Adrenal gland (tissue), 5 donors: ENCODE measurements at regions not wholly inside any gene's neighbourhood (a gene's known extent, or its start where the extent isn't known, plus 50 kb on each side); places are given as distances from the start of the nearest gene placed in this dataset.

Source experiments
- POLR2A ChIP-seq, 2 donors: fragments of 450-650 bp; IDR thresholded peaks; one replicate each; pipeline ENCODE4 v1.6.1; 2017; ENCODE audit warnings: antibody characterized with exemption in 2 of 2, mild to moderate bottlenecking in 2 of 2, moderate library complexity in 1 of 2
- TF ChIP-seq, protein P1 (sequence below), 6 experiments: fragments of 450-650 bp in 4 of 6; fragments of 200-600 bp in 2 of 6; sonication (generic) in 1 of 6; IDR thresholded peaks; 1 replicate in 5 of 6; 2 replicates in 1 of 6; pipeline versions ENCODE4 v1.5.1 to v1.8.0; 2016 to 2021; ENCODE audit warnings: antibody characterized with exemption in 6 of 6, mild to moderate bottlenecking in 2 of 6, moderate library complexity in 1 of 6
- donor health status: DM: no; HTN: no; CAD: no.

DNA sequence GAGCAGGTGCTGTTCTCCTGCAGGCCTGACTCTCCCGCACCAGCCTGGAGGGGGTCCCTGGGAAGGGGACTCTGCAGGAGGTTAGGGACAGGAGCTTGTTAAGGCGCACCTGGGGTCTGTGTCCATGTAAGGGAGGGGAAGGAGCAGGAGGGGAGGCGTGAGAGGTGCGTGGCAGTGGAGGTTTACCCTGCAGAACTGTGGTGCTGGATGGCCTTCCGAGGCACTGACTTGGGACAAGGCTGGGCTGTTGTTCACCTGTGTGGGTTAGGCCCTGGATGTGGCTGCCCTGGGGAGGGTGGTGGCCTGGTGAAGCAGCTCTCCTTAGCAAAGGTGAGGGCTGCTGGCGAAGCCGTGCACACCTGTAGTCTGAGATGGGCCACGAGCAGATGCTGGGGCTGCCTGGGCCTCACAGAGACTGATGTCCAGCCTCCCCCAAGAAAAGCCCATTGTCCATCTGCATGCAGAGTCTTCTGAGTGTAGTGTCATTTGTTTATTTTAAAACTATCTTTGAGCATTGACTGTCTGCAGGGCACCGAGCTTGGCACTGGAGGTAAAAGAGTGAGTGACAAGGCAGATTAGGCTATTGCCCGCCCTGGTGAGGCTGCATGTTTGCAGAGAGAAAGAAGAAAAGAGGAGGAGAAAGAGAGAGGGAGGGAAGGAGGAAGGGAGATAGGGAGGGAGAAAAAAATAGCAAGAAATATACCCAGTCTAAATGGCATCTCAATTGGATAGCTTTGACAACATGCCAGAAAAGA lies 225.3 kb downstream of the GLRX3 start:
- TF ChIP-seq, protein P1, sequence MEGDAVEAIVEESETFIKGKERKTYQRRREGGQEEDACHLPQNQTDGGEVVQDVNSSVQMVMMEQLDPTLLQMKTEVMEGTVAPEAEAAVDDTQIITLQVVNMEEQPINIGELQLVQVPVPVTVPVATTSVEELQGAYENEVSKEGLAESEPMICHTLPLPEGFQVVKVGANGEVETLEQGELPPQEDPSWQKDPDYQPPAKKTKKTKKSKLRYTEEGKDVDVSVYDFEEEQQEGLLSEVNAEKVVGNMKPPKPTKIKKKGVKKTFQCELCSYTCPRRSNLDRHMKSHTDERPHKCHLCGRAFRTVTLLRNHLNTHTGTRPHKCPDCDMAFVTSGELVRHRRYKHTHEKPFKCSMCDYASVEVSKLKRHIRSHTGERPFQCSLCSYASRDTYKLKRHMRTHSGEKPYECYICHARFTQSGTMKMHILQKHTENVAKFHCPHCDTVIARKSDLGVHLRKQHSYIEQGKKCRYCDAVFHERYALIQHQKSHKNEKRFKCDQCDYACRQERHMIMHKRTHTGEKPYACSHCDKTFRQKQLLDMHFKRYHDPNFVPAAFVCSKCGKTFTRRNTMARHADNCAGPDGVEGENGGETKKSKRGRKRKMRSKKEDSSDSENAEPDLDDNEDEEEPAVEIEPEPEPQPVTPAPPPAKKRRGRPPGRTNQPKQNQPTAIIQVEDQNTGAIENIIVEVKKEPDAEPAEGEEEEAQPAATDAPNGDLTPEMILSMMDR (IDR thresholded peaks at IDR 0.05): no peak
- TF ChIP-seq POLR2A (IDR thresholded peaks at IDR 0.05): no peak
